ENCODE measurements at regions not wholly inside any gene's neighbourhood (a gene's known extent, or its start where the extent isn't known, plus 50 kb on each side); places are given as distances from the start of the nearest gene placed in this dataset.

DNA sequence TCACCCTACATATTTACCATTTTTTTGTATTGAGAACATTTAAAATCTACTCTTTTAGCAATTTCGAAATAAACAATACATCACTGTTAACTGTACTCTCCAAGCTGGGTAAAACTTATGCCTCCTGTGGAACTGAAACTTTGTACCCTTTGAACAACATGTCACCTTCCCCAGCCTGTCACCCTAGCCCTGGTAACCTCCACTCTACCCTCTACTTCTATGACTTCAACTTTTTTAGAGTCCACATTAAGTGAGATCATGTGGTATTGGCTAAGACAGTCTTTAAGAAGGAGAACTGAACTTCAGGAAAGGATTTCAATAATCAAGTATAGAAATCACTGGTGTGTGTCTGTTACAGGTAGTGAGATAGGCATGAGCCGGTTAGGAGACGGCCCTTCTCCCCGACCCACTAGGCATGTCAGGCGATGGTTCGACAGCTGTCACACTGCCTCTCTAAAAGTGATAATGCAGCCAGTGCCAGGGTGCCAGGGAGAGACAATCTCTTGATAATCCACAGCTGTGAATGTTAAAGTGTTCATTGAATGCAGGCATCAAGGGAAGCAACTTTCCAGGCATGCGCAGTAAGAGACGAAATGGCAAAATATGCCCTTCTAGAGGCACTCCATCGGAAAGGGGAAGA, 74.6 kb upstream of the RNF152 start:
- Histone ChIP-seq H3K27me3 (ENCODE audit: control insufficient read depth, insufficient read depth, low read length, poor library complexity, severe bottlenecking) (no peaks in the 10 kb centered on the region), H3K4me1 (ENCODE audit: control insufficient read depth, insufficient read depth, low read length) (peaks cover 5% of the 10 kb centered on the region)
- 93 to 94% methylated on average over 9 of the region's 9 CpGs for WGBS, 2 experiments

DNA sequence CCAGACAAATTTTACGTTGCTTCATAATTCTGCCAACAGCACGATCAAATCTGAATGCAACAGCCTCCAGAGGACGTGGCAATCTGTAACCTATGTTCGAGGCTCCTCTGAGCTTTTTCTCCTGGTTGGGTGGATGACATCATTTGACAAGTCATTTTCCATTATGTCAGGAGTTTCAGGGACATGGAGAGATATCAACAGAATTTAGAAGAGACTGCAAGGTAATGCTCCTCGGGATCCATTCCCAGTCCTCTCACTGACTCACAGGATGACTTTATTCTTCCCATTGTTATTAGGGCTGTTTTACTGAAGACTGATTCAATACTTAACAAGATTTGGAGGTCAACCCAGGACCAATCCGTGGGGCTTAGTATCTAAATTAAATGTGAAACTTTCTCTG, 72.5 kb upstream of the RNF152 start:
- no peak overlapping the region for H3K27ac ChIP-seq (ENCODE audit: insufficient read depth, low read depth, low read length, poor library complexity, severe bottlenecking)
- WGBS, 2 experiments: 89 to 93% methylated on average over 6 of the region's 6 CpGs
- no peaks in the 10 kb centered on the region for H3K4me1 ChIP-seq (ENCODE audit: control insufficient read depth, insufficient read depth, low read length)
- no peaks in the 10 kb centered on the region for H3K27me3 ChIP-seq (ENCODE audit: control insufficient read depth, insufficient read depth, low read length, poor library complexity, severe bottlenecking)
- no peaks in the 10 kb centered on the region for H3K9me3 ChIP-seq (ENCODE audit: control insufficient read depth, low read length)
- H3K36me3 ChIP-seq (ENCODE audit: control insufficient read depth, insufficient read depth, low read length): no peaks in the 10 kb centered on the region
- no peak overlapping the region for H3K4me3 ChIP-seq (ENCODE audit: insufficient read depth, low read depth, low read length)

More for the DNA sequence above, 74.6 kb upstream of the RNF152 start:
- Histone ChIP-seq H3K36me3 (ENCODE audit: control insufficient read depth, insufficient read depth, low read length) (no peaks in the 10 kb centered on the region), H3K27ac (ENCODE audit: insufficient read depth, low read depth, low read length, poor library complexity, severe bottlenecking) (no peak overlapping the region), H3K4me3 (ENCODE audit: insufficient read depth, low read depth, low read length) (no peak overlapping the region), H3K9me3 (ENCODE audit: control insufficient read depth, low read length) (no peaks in the 10 kb centered on the region)

DNA sequence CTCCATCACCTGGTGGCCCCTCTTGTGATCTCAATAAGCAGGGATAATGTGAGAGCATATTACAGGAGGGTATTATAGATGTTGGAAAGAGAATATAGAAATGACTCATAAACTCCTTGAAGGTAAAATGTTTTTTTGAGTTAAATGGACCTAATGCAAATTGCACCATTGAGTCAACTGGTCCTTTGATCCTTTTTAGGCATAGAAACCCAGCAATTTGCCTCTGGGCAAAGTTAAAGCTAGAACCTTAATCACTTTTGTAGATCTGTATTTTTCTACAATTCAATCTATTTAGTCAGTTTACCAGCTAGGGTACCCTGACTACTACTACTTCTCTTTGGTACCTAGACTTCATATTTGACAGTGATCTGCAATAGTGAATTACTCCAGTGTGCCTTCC, 71.8 kb upstream of the RNF152 start:
- Histone ChIP-seq H3K4me1 (ENCODE audit: control insufficient read depth, insufficient read depth, low read length) (no peaks in the 10 kb centered on the region), H3K4me3 (ENCODE audit: insufficient read depth, low read depth, low read length) (no peak overlapping the region), H3K9me3 (ENCODE audit: control insufficient read depth, low read length) (no peaks in the 10 kb centered on the region), H3K27me3 (ENCODE audit: control insufficient read depth, insufficient read depth, low read length, poor library complexity, severe bottlenecking) (no peaks in the 10 kb centered on the region), H3K36me3 (ENCODE audit: control insufficient read depth, insufficient read depth, low read length) (no peaks in the 10 kb centered on the region), H3K27ac (ENCODE audit: insufficient read depth, low read depth, low read length, poor library complexity, severe bottlenecking) (no peak overlapping the region)

DNA sequence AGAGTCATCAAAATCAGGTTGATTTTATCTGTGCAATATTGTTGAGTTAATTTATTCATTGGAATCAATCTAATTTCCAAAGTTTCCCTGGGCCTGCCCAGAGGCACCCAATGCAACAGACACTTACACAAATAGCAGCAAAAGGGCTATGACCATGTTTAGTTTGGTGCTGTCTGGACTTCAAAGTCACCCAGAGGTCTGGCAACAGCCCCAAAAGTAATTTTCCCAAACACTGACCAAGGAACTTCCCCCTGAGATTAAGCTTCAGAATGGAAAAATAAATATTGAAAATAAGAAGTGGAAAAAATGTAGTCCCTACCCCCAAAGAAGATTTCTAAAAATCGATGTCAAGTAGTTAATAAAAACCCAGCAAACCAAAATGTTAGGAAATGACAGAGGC, 70.9 kb upstream of the RNF152 start:
- WGBS, 2 experiments: 88 to 100% methylated on average over 1 of the region's 1 CpG
- H3K4me1 ChIP-seq (ENCODE audit: control insufficient read depth, insufficient read depth, low read length): no peaks in the 10 kb centered on the region
- H3K4me3 ChIP-seq (ENCODE audit: insufficient read depth, low read depth, low read length): no peak overlapping the region
- H3K27ac ChIP-seq (ENCODE audit: insufficient read depth, low read depth, low read length, poor library complexity, severe bottlenecking): no peak overlapping the region
- H3K27me3 ChIP-seq (ENCODE audit: control insufficient read depth, insufficient read depth, low read length, poor library complexity, severe bottlenecking): no peaks in the 10 kb centered on the region
- no peaks in the 10 kb centered on the region for H3K36me3 ChIP-seq (ENCODE audit: control insufficient read depth, insufficient read depth, low read length)
- no peaks in the 10 kb centered on the region for H3K9me3 ChIP-seq (ENCODE audit: control insufficient read depth, low read length)

DNA sequence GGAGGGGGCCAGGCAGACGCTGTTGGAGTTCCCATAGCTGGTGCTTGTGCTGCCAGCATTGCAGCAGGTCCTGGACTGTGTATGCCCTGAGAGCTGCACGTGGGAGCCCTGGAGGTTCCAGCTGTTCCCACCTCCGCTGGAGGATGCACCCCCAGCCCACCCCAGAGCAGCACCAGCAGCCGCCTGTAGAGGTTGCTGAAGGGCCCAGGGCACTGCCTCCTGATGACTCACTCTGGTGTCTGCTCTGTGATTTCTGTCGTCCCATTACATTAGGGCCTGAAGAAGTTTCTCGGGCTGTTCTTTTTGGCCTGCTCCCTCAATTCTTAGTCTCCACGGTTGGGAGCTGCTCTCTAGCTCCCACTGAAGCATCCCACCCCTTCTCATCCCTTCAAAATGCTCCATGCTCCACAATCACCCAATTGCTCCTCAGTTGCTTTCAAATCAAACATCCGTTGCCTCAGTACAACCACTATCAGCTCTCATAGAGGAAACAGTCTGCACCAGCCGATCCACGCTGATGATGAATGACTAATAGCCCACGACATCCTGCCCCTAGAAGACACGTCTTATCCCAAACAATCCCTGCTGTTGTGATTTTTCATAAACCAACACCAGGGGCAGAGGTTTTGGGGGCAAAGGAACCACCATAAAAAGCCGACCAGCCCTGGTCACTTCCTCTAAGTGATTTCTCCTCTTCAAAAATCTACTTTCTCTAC, 65.2 kb upstream of the RNF152 start:
- no peak overlapping the region for H3K4me3 ChIP-seq (ENCODE audit: insufficient read depth, low read depth, low read length)
- H3K4me1 ChIP-seq (ENCODE audit: control insufficient read depth, insufficient read depth, low read length): no peaks in the 10 kb centered on the region
- WGBS, 2 experiments: 91 to 93% methylated on average over 13 of the region's 13 CpGs
- H3K36me3 ChIP-seq (ENCODE audit: control insufficient read depth, insufficient read depth, low read length): no peaks in the 10 kb centered on the region
- H3K9me3 ChIP-seq (ENCODE audit: control insufficient read depth, low read length): no peaks in the 10 kb centered on the region
- H3K27ac ChIP-seq (ENCODE audit: insufficient read depth, low read depth, low read length, poor library complexity, severe bottlenecking): no peak overlapping the region
- H3K27me3 ChIP-seq (ENCODE audit: control insufficient read depth, insufficient read depth, low read length, poor library complexity, severe bottlenecking): no peaks in the 10 kb centered on the region

DNA sequence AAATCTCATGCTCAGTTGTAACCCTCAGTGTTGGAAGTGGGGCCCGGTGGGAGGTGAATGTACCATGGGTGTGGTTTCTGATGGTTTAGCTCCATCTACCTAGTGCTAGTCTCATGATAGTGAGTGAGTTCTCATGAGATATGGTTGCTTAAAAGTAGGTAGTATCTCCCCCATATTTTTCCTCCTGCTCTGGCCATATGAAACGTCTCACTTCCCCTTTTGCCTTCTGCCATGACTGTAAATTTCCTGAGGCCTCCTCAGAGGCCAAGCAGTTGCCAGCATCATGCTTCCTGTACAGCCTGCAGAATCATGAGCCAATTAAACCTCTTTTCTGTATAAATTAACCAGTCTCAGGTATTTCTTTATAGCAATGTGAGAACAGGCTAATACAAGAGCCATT, 62.8 kb upstream of the RNF152 start:
- no peaks in the 10 kb centered on the region for H3K36me3 ChIP-seq (ENCODE audit: control insufficient read depth, insufficient read depth, low read length)
- H3K27ac ChIP-seq (ENCODE audit: insufficient read depth, low read depth, low read length, poor library complexity, severe bottlenecking): no peak overlapping the region
- no peaks in the 10 kb centered on the region for H3K4me1 ChIP-seq (ENCODE audit: control insufficient read depth, insufficient read depth, low read length)
- no peak overlapping the region for H3K4me3 ChIP-seq (ENCODE audit: insufficient read depth, low read depth, low read length)
- H3K27me3 ChIP-seq (ENCODE audit: control insufficient read depth, insufficient read depth, low read length, poor library complexity, severe bottlenecking): no peaks in the 10 kb centered on the region
- no peaks in the 10 kb centered on the region for H3K9me3 ChIP-seq (ENCODE audit: control insufficient read depth, low read length)
- 87 to 91% methylated on average over 2 of the region's 2 CpGs for WGBS, 2 experiments

DNA sequence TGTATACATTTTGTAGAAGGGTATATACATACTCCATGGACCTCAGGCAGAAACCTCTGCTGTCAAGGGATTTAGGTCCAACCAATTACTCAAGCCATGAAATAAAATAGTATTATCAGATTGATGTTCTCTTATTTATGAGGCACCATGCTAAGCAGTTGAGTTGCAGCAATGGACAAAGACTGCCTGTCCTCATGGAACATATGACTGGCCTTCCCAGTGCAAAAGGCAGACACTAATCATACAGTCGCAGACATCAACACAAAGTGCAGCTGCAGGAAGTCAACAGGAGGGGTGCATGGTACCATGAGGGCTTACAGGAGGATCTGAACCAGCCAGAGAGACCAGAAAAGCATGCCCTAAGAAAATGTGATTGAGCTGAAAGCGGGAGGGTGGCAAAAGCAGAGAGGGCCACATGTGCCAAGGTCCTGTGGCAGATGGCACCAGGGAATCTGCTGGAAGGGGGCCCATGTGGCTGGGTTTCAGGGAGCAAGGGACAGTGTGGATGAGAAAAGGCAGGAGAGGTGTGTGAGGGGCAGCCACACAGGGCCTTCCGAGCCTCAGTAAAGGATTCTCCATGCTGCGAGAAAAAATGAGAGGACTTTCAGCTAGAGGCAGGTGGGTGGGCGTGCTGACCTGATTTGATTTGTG, 61.4 kb upstream of the RNF152 start:
- no peaks in the 10 kb centered on the region for H3K27me3 ChIP-seq (ENCODE audit: control insufficient read depth, insufficient read depth, low read length, poor library complexity, severe bottlenecking)
- H3K4me3 ChIP-seq (ENCODE audit: insufficient read depth, low read depth, low read length): no peak overlapping the region
- H3K36me3 ChIP-seq (ENCODE audit: control insufficient read depth, insufficient read depth, low read length): no peaks in the 10 kb centered on the region
- no peak overlapping the region for H3K27ac ChIP-seq (ENCODE audit: insufficient read depth, low read depth, low read length, poor library complexity, severe bottlenecking)
- 94 to 96% methylated on average over 5 of the region's 5 CpGs for WGBS, 2 experiments
- H3K9me3 ChIP-seq (ENCODE audit: control insufficient read depth, low read length): no peaks in the 10 kb centered on the region
- H3K4me1 ChIP-seq (ENCODE audit: control insufficient read depth, insufficient read depth, low read length): peaks cover 9% of the 10 kb centered on the region

DNA sequence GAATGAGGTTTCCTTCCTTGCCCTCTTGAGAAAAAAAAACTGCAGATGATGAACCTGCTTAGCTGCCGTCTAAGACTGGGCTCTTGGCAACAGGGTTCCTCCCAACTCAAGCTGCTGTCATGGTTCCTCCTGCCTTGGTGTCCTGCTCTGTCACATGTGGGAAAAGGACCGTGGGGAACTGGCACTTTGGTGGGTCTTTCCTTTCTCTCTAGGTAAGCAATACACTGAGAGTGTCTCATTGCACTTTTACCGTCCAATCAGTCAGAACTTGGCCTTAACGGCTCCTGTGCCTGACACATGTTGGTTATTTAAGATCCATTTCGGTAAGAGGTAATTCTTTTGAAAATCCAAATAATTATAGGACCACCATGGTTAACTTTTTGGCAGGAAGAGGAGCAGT, 60.8 kb upstream of the RNF152 start:
- 89 to 94% methylated on average over 5 of the region's 5 CpGs for WGBS, 2 experiments
- Histone ChIP-seq H3K9me3 (ENCODE audit: control insufficient read depth, low read length) (no peaks in the 10 kb centered on the region), H3K36me3 (ENCODE audit: control insufficient read depth, insufficient read depth, low read length) (no peaks in the 10 kb centered on the region), H3K27me3 (ENCODE audit: control insufficient read depth, insufficient read depth, low read length, poor library complexity, severe bottlenecking) (no peaks in the 10 kb centered on the region), H3K4me1 (ENCODE audit: control insufficient read depth, insufficient read depth, low read length) (peaks cover 15% of the 10 kb centered on the region), H3K4me3 (ENCODE audit: insufficient read depth, low read depth, low read length) (no peak overlapping the region), H3K27ac (ENCODE audit: insufficient read depth, low read depth, low read length, poor library complexity, severe bottlenecking) (no peak overlapping the region)

DNA sequence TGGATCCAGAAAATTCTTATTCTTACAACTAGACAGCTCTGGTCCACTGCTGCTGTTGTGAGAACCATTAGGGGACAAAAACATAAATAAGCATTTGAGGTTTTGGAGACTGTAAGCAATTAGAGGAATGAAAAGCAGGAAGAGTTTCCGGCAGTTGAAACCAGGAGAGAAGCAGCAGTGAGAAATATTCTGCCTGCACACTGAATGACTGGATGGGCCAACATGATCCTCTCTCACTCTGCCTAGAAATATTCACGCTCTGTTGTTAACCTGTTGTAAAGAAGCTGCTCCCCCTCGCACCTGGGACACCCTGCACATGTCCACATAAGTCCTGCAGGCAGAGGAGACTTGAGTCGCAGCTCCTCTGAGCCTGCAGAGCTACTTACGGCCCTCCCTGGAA, 60.4 kb upstream of the RNF152 start:
- Histone ChIP-seq H3K27ac (ENCODE audit: insufficient read depth, low read depth, low read length, poor library complexity, severe bottlenecking) (no peak overlapping the region), H3K9me3 (ENCODE audit: control insufficient read depth, low read length) (no peaks in the 10 kb centered on the region), H3K27me3 (ENCODE audit: control insufficient read depth, insufficient read depth, low read length, poor library complexity, severe bottlenecking) (no peaks in the 10 kb centered on the region), H3K4me1 (ENCODE audit: control insufficient read depth, insufficient read depth, low read length) (peaks cover 20% of the 10 kb centered on the region), H3K36me3 (ENCODE audit: control insufficient read depth, insufficient read depth, low read length) (no peaks in the 10 kb centered on the region), H3K4me3 (ENCODE audit: insufficient read depth, low read depth, low read length) (no peak overlapping the region)
- 87 to 95% methylated on average over 5 of the region's 5 CpGs for WGBS, 2 experiments

DNA sequence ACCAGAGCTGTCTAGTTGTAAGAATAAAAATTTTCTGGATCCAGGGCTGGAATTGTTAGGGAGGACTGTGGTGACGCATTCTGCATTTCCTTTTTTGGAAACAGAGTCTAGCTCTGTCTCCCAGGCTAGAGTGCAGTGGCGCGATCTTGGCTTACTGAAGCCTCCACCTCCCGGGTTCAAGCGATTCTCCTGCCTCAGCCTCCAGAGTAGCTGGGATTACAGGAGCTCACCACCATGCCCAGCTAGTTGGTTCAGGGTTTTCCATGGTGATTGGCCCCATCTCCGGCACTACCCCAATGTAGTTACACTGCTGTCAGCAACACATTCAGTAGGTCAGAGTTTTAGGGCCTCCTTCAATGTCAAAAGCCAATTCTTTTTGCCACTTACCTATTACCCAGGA, 58.6 kb upstream of the RNF152 start:
- no peaks in the 10 kb centered on the region for H3K27me3 ChIP-seq (ENCODE audit: control insufficient read depth, insufficient read depth, low read length, poor library complexity, severe bottlenecking)
- H3K9me3 ChIP-seq (ENCODE audit: control insufficient read depth, low read length): no peaks in the 10 kb centered on the region
- H3K36me3 ChIP-seq (ENCODE audit: control insufficient read depth, insufficient read depth, low read length): no peaks in the 10 kb centered on the region
- H3K4me1 ChIP-seq (ENCODE audit: control insufficient read depth, insufficient read depth, low read length): peaks cover 33% of the 10 kb centered on the region
- WGBS, 2 experiments: 93 to 96% methylated on average over 6 of the region's 6 CpGs
- H3K27ac ChIP-seq (ENCODE audit: insufficient read depth, low read depth, low read length, poor library complexity, severe bottlenecking): no peak overlapping the region
- no peak overlapping the region for H3K4me3 ChIP-seq (ENCODE audit: insufficient read depth, low read depth, low read length)
